Endothelial cell of umbilical vein (primary cell): ENCODE measurements at regions not wholly inside any gene's neighbourhood (a gene's known extent, or its start where the extent isn't known, plus 50 kb on each side); places are given as distances from the start of the nearest gene placed in this dataset.

ENCODE experiments used
- BruUV-seq: library from RNA; stranded (reverse); fragments of 400-500 nt; replicated peaks from 2 replicates; lab custom pipeline; 2021; lab: Mats Ljungman, UMichigan
- CTCF ChIA-PET: fragments of 300-600, 350-600 bp; sonication (Branson Sonifier 250); formaldehyde crosslinking; loops from one replicate; lab custom pipeline; 2021; ENCODE audit warnings: antibody characterized with exemption, inconsistent platforms; lab: Charles Lee
- POLR2A ChIA-PET: fragments of 300-600, 350-600 bp; sonication (Branson Sonifier 250); formaldehyde crosslinking; loops from one replicate; lab custom pipeline; 2021; ENCODE audit warnings: antibody characterized with exemption, inconsistent platforms; lab: Charles Lee
- DNase-seq: peaks from one replicate; pipeline ENCODE4 v3.0.0-alpha.2; 2011; ENCODE audit warnings: low read depth, low spot score
- FAIRE-seq: peaks from 2 replicates; lab custom pipeline; 2011; peaks lifted over from hg19 to GRCh38; lab: Jason Lieb, UNC
- H2AFZ ChIP-seq: 2 replicates; pipeline ENCODE4 v1.6.0; 2012; ENCODE audit warnings: low read depth, low read length, control low read depth, inconsistent platforms
- H3K27ac ChIP-seq: 2 replicates; pipeline ENCODE4 v1.5.1; 2011; ENCODE audit warnings: low read depth, mild to moderate bottlenecking, control low read depth, low read length, moderate library complexity; ENCODE audit not compliant: insufficient read depth
- H3K27me3 ChIP-seq, 2 experiments: 2 replicates each; pipeline versions ENCODE4 v1.6.0 to v1.6.1; 2011; ENCODE audit warnings: low read length in 2 of 2, mixed read lengths in 1 of 2; ENCODE audit not compliant: control insufficient read depth in 2 of 2, insufficient read depth in 2 of 2
- H3K36me3 ChIP-seq, 2 experiments: 2 replicates in 1 of 2; 3 replicates in 1 of 2; pipeline ENCODE4 v1.5.1; 2011; ENCODE audit warnings: low read length in 2 of 2, mild to moderate bottlenecking in 1 of 2, moderate library complexity in 1 of 2; ENCODE audit not compliant: control insufficient read depth in 2 of 2, insufficient read depth in 2 of 2; ENCODE audit errors: extremely low read depth in 1 of 2
- H3K4me1 ChIP-seq: 3 replicates; pipeline ENCODE4 v1.5.1; 2011; ENCODE audit warnings: mild to moderate bottlenecking, low read length; ENCODE audit not compliant: control insufficient read depth, insufficient read depth; ENCODE audit errors: extremely low read depth
- H3K4me2 ChIP-seq: 2 replicates; pipeline ENCODE4 v1.6.1; 2011; ENCODE audit warnings: low read length, control low read depth, mixed read lengths; ENCODE audit not compliant: insufficient read depth
- H3K4me3 ChIP-seq, 3 experiments: fragments of 200-600 bp in 1 of 3; sonication (generic), shearing (Covaris generic) in 1 of 3; replicated peaks in 1 of 3; 2 replicates each; pipeline ENCODE4 v1.5.1; 2011 to 2016; ENCODE audit warnings: control low read depth in 3 of 3, low read length in 3 of 3, mild to moderate bottlenecking in 2 of 3, inconsistent platforms in 1 of 3, low read depth in 1 of 3, moderate library complexity in 1 of 3; ENCODE audit not compliant: insufficient read depth in 1 of 3
- H3K79me2 ChIP-seq: 2 replicates; pipeline ENCODE4 v1.6.0; 2012; ENCODE audit warnings: low read length, inconsistent platforms; ENCODE audit not compliant: control insufficient read depth, insufficient read depth
- H3K9ac ChIP-seq: replicated peaks from 2 replicates; pipeline ENCODE3; 2011; ENCODE audit warnings: low read length, control low read depth; ENCODE audit not compliant: insufficient read depth; ENCODE audit errors: extremely low read depth
- H3K9me1 ChIP-seq: replicated peaks from 3 replicates; pipeline ENCODE4 v1.6.0; 2011; ENCODE audit warnings: mild to moderate bottlenecking, low read length; ENCODE audit not compliant: control insufficient read depth, insufficient read depth; ENCODE audit errors: extremely low read depth
- H3K9me3 ChIP-seq: replicated peaks from 2 replicates; pipeline ENCODE4 v1.5.1; 2012; ENCODE audit warnings: low read length, inconsistent platforms; ENCODE audit not compliant: control insufficient read depth, insufficient read depth
- H4K20me1 ChIP-seq: replicated peaks from 2 replicates; pipeline ENCODE3; 2011; ENCODE audit warnings: mild to moderate bottlenecking, low read length; ENCODE audit not compliant: control insufficient read depth, insufficient read depth; ENCODE audit errors: extremely low read depth
- EZH2 ChIP-seq: IDR thresholded peaks from 2 replicates; pipeline ENCODE4 v1.6.1; 2012; ENCODE audit warnings: borderline replicate concordance, low read depth, mild to moderate bottlenecking, moderate library complexity, low read length, inconsistent platforms; ENCODE audit not compliant: severe bottlenecking
- FOS ChIP-seq: IDR thresholded peaks from 2 replicates; pipeline ENCODE4 v1.6.1; 2011; ENCODE audit warnings: mild to moderate bottlenecking, low read length, moderate library complexity, borderline replicate concordance; ENCODE audit not compliant: insufficient read depth
- GATA2 ChIP-seq: IDR thresholded peaks from 2 replicates; pipeline ENCODE4 v1.7.0; 2011; ENCODE audit warnings: low read depth, mild to moderate bottlenecking, moderate library complexity, mixed read lengths, low read length; ENCODE audit not compliant: insufficient read length, insufficient read depth
- JUN ChIP-seq: IDR thresholded peaks from 2 replicates; pipeline ENCODE4 v1.6.1; 2011; ENCODE audit warnings: borderline replicate concordance, low read depth; ENCODE audit not compliant: insufficient read length, insufficient read depth
- MAX ChIP-seq: IDR thresholded peaks from 2 replicates; pipeline ENCODE4 v1.6.1; 2011; ENCODE audit not compliant: insufficient read depth, insufficient read length
- POLR2A ChIP-seq: IDR thresholded peaks from 2 replicates; pipeline ENCODE4 v1.6.1; 2012; ENCODE audit warnings: low read depth, mild to moderate bottlenecking, control low read depth, low read length
- POLR2AphosphoS5 ChIP-seq: IDR thresholded peaks from 2 replicates; pipeline ENCODE4 v1.6.1; 2012; ENCODE audit warnings: low read depth, mild to moderate bottlenecking, control low read depth, low read length, moderate library complexity; ENCODE audit not compliant: insufficient read depth
- dilution Hi-C: fragments of 300-500 bp; cut with MboI; formaldehyde crosslinking; loops from one replicate; pipeline ENCODE4 v1.15.0; 2019; ENCODE audit warnings: low sequenced_read_pairs; ENCODE audit not compliant: extremely low pct_ligation_motif_present
- intact Hi-C: fragments of 100-400 bp; cut with micrococcal nuclease; formaldehyde crosslinking; loops from one replicate; pipeline ENCODE4 v1.10.0; 2022
- TF ChIP-seq, protein P1 (sequence below), 2 donors: IDR thresholded peaks; 1 replicate in 1 of 2; 2 replicates in 1 of 2; pipeline ENCODE4 v1.5.1; 2011; ENCODE audit warnings: low read length in 2 of 2, mild to moderate bottlenecking in 2 of 2, moderate library complexity in 2 of 2, control low read depth in 1 of 2, inconsistent platforms in 1 of 2, low read depth in 1 of 2; ENCODE audit not compliant: insufficient read depth in 1 of 2; ENCODE audit errors: extremely low read depth in 1 of 2

DNA sequence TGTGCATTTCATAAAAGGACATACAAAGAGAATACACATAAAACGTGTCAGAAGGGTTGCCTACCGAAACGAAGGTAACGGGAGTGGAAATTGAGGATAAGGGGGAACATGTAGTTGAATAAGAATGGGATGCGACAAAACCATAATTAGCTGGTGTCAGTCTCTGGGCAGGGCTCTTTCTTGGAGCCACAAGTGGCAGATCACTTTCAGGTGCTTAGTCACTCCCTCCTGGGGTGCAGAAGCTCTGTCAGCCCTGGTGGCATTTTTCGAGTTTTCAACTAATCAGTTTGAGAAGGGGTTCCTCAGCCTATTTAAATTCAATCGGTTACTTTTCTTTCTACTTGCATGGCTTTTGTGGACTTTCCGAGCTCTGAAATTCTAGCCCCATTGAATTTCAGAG is 133.9 kb upstream of the IGSF21 start:
- POLR2A ChIA-PET = no interaction called here
- no peak for FAIRE-seq

More for the DNA sequence above, 133.9 kb upstream of the IGSF21 start:
- no peak for DNase-seq
- no peak overlapping the region for H2AFZ ChIP-seq
- CTCF ChIA-PET = no interaction called here
- no peak overlapping the region for H3K4me2 ChIP-seq
- H3K27ac ChIP-seq = no peak overlapping the region
- TF ChIP-seq POLR2AphosphoS5 (no peak), POLR2A (no peak), EZH2 (no peak), JUN (no peak), MAX (no peak), GATA2 (no peak), FOS (no peak)
- TF ChIP-seq, protein P1, sequence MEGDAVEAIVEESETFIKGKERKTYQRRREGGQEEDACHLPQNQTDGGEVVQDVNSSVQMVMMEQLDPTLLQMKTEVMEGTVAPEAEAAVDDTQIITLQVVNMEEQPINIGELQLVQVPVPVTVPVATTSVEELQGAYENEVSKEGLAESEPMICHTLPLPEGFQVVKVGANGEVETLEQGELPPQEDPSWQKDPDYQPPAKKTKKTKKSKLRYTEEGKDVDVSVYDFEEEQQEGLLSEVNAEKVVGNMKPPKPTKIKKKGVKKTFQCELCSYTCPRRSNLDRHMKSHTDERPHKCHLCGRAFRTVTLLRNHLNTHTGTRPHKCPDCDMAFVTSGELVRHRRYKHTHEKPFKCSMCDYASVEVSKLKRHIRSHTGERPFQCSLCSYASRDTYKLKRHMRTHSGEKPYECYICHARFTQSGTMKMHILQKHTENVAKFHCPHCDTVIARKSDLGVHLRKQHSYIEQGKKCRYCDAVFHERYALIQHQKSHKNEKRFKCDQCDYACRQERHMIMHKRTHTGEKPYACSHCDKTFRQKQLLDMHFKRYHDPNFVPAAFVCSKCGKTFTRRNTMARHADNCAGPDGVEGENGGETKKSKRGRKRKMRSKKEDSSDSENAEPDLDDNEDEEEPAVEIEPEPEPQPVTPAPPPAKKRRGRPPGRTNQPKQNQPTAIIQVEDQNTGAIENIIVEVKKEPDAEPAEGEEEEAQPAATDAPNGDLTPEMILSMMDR (IDR thresholded peaks at IDR 0.05; ENCODE audit: extremely low read depth in 1 of 2, insufficient read depth in 1 of 2, low read depth in 1 of 2, low read length in 2 of 2) = no peak
- no peaks in the 10 kb centered on the region for H3K27me3 ChIP-seq
- no peak overlapping the region for H3K9ac ChIP-seq
- BruUV-seq = no TSS peak
- peaks cover 2% of the 10 kb centered on the region for H3K9me3 ChIP-seq
- H3K9me1 ChIP-seq = no peaks in the 10 kb centered on the region
- H3K4me3 ChIP-seq = no peak overlapping the region
- no peaks in the 10 kb centered on the region for H4K20me1 ChIP-seq
- dilution Hi-C loops (no loop called here), intact Hi-C loops (no loop called here)
- no peaks in the 10 kb centered on the region for H3K79me2 ChIP-seq
- no peaks in the 10 kb centered on the region for H3K4me1 ChIP-seq
- H3K36me3 ChIP-seq = no peaks in the 10 kb centered on the region
